Limb (tissue), 2 donors: ENCODE measurements at regions not wholly inside any gene's neighbourhood (a gene's known extent, or its start where the extent isn't known, plus 50 kb on each side); places are given as distances from the start of the nearest gene placed in this dataset.

Experiments
- DNase-seq, 2 donors: peaks; one replicate each; pipeline ENCODE4 v3.0.0-alpha.2; 2016; ENCODE audit errors: extremely low spot score in 2 of 2

DNA sequence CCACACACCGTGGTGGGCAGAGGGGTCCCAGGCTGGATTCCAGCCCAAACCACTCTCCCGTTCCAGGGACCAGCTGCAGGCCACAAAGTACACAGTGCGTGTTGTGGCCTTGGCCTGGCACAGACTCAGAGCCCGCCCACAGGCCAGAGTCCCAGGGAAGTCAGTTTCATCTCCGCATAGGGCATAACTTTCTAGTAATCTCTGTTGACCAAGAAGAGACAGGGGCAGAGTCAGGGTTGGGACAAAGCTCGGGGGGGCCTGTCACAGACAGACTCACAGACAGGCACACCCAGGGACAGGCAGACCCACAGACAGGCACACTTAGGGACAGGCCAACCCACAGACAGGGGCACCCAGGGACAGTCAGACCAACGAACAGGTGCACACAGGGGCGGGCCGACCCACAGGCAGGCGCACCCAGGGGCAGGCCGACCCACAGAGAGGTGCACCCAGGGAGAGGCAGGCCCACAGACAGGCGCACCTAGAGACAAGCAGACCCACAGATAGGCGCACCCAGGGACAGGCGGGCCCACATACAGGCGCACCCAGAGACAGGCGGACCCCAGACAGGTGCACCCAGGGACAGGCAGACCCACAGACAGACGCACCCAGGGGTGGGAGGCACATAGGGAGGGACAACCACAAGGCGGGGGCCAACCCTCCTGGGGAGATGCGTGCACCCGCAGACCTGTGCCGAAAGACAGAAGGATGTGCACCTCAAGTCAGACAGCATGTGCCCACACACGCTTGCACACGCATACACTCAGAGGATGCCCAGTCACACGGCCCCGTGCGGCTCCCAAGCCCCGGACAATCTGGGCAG lies 323.3 kb upstream of the RTL1 start:
- DNase-seq, result no peak

DNA sequence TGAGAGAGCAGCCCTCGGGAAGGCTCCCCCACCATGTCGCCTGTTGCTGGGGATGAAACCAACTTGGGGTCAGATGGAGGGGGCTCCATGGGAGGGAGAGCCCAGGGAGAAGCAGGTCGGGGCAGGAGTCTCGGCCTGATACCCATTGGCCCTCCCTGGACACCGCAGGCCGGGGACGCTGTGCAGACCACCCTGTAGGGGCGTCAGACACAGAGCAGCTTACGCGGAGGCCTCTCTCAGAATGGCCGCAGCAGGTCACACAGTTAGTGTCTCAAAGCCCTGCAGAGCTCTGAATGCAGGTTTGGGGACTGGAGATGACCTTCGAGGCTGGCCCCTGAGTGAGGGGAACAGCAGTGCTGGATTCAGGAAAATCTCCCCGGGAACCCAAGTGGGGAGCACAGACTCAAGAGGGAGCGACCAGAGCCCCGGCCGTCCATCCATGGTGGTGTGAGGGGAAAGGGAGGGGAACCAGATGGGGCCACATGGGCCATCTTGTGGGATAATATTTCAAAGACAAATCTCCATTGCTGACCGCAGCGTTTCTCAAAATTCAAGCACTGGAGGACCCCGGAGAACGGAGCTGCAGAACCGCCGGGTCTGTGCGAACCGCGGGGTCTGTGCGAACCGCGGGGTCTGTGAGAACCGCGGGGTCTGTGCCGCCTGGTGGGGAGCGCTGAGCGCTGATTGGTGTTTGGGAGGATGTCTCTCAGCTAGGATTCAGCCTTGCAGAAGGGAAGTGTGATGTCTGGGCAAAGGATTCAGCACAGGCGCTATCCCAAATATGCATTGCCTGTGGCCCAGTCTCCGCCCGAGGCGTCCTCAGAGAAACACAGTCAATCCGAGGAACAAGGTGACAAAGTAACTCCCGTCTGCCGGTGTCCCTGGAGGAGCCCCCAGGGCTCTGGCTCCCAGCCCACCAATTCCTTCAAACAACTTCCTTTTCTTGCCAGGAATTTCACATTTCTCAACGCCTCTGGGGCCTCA lies 324.4 kb upstream of the RTL1 start:
- DNase-seq, result no peak

DNA sequence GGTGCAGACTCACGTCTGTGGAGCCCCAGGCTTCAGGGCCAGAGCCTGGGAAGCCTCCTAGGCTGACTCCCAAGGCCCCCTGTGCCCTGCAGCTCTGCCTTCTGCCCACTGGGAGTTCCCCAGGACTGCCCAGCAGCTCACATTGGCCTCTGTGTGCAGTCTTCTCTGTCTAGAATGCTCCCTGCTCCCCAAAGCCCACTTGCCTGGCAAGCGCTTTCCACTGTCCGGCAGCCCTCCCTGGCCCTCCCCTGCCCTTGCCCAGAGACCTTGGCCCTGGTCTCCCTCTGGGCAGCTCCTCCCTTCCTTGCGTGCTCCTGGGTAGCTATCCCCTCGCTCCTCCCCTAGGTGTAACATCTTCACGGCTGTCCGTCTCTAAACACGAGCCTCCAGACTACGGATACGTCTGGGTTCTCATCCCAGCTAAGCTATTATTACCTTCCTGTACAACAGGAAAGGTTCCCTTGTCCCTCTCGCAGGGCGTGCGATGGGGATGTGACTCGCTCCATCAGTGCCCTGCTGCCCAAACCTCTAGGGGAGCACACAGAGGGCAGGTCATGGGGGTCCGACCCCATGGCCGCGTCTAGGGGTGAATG lies 325.5 kb upstream of the RTL1 start:
- no peak for DNase-seq

DNA sequence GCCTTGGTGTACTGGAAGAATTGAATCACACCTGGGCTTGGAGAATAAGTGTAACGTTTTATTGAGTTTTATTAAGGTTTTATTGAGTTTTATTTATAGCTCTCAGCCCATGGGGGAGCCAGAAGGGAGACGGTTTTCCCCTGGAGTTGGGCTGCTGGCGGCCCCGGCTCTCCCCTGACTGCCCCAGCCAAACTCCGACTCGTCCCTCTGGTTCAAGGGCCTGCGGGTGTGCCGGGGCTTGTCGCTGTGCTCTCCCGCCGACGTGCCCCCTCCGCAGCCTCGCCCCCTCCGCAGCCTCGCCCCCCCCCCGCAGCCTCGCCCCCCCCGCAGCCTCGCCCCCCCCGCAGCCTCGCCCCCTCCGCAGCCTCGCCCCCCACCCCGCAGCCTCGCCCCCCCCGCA lies 326.1 kb upstream of the RTL1 start:
- DNase-seq, result no peak

DNA sequence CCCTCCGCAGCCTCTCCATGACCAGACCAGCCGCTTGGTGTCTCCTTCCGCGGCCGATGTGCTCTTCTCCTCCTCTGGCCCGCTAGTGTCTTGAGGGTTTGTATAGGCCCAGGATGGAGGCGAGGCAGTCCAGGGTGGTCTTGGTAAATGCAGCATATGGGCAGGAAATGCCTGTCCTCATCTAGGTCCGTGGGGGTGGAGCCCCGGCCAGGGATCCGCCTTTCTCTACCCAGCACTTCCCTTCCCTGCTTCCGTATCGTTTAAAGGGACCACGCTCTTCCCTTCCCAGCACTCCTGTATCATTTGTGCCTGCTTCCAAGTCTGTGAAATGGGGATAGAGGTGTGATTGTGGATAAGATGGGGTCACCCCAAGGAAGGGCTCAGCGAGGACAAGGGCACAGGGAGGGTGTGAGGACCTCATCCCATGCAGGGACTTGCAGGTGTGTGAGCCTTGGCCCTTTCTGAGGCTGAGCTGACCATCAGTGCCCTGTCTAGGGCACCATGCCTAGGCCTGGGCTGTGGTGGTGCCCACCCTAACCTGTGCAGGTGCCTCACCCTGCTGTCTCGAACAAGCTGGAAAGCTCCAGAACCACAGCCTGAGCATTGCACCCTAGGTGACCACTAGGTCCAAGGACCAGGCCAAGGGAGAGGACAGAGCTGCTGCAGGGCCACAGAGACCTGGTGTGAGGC lies 326.8 kb upstream of the RTL1 start:
- DNase-seq, result no peak

DNA sequence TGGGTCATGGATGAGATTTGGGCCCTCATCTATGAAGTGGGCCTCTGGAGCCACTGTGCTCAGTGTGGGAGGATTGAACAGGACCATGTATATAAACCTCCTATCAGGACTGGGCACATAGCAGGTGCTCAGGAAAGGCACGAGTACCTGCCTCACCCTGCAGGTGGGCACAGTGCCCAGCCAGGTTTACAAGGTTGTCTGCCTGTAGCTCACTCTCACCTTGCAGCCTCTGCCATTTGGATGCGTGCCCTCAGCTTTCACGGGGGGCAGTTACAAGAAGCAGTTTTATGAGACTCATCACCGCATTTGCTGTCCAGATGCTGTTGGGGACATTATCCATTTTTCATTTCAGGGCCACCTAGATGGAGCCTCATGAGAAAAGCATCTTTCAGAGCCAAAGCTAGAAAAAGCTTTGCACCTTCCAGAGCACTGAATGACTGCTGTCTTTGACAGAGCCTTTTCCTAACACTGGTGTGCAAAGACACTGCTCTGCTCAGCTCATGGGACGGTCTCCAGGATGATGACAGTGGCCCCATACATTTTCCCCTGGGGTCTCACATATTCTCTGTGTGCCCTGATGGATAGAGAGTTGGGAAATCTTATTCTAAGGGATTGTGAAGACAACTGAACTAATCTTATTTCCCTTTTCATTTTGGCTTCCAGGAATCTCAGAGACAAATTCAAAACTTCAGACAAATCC lies 327.5 kb upstream of the RTL1 start:
- DNase-seq, result no peak

DNA sequence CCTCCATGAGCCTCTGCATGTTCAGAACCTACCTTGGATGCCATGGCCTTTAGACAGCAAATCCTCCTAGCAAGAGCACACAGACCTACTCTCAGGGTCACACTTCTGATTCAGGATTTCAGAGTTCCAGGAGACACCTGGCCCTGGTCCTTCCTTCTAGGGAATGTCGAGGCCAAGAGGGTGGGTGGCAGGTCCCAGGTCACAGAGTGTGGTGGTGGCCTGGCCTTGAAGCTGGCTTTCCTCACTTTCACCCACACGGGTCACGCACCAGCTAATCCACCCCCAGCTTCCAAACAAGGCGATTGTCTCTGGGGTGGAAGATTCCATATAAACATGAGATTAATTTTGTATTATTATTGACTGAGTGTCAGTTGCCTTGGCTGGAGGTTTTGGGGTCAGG lies 328.3 kb upstream of the RTL1 start:
- no peak for DNase-seq

DNA sequence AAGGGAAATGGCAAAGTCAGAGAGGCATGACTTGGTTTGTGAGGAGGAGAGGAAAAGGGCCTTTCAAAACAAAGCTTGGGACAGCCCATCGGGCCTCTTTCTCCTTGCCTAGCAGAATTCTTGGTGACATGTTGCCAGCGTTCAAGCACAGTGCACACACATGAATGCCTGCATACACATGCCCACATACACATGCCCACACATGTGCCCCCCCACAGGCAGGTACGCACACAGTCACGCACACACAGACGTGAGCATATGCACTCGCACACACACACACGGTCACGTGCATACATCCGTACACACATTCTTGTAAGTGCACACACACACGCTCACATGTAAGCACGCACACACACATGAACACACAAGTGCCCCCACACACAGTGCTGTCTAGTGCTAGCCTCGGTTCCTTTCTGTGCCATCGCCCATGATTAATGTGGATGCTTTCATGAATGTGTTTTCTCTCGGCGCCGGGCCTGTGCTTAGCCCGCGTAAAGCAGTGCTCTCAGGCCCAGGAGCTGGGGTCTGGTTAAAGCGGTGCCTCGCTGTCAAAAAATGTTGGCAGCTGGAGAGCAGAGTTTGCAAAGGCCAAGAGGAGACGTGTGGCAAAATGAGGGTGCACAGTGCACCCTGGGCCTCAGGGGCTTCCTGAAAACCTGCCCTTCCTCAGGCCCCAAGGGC lies 328.8 kb upstream of the DIO3 start:
- no peak for DNase-seq

DNA sequence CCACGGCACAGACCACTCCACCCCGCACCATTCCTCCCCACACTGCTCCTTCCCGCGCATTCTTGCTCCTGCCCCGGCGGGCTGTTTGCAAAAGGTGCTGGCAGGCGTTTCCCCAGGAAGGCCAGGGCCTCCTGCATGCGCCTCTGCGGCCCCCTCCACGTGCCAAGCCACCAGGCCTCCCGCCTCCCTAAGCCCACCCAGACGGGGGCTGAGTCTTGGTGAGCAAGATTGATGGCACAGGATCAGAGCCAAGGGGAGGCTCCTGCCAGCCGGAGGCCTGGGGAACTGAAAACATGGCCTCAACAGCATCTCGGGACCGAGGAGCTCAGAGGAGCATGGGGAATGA lies 328.3 kb upstream of the DIO3 start:
- DNase-seq, result peak in 1 of 2 donors; percentile 77

DNA sequence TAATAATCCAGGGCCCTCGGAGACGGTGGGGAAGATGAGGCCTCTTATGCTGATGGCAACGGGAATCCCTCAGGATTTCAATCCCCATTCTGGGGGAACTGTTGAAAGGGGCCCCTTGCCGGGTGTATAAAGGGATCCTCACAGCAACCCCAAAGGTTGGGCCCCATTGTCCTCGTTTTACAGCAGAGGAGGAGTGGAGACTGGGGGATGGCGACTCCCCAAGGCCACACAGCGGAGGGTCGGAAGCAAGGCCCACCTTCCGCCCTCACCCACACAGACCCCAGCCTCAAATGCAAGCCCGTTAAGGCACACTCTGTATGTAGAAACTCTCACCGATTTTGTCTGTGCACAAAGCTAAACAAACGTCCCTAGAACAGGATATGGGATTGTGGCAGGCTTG lies 327.9 kb upstream of the DIO3 start:
- DNase-seq, result no peak

DNA sequence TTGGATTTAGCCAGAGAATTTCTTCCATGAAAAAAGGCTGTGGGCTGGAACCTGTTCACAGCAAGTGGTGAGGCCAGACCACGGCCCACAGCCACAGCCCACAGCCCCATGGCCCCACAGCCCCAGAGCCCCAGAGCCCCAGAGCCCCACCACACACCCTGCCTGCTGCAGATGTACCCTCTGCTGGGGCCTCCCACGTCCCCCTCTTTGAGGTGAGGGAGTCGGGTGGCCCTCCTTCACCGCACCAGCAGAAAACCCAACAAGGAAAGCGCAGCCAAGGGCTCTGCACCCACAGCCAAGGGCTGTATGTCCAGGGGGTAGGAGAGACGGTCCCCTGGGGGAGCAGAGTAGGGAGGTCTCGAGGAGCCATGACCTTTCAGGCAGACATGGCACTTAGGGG lies 327.5 kb upstream of the DIO3 start:
- peak in 1 of 2 donors; percentile 42 for DNase-seq

DNA sequence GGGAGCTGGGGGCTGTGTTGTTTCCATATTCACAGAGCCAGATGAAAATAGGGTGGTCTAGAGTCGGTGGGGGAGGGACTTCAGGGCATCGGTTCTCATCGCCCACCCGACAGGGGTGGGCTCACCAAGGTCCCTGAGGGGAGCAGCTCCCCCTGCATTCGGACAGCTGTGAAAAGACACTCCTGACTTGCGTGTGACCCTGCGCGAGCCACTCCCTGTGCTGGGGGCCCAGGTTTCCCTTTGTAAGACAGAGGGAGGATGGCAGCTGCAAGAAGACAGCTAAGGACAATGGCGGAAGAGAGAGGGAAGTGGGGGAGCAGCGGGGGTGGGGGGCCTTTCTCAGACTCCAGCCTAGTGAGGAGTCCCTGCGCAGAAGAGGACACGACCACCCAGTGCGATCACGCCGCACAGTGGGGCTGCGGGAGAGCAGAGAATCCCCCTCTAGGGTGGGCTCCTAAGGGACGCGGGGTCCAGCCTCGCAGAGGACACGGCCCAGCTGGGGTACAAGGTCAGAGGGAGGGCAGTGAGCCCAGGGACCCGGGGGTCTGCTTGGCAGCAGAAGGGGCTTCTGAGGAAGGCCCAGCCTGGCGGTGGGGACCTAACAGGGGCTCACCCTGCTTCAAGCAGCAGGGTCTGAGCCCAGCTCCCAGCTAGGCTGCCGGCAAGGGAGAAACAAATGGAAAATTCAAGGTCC lies 326.9 kb upstream of the DIO3 start:
- DNase-seq, result peak in 1 of 2 donors; percentile 52

DNA sequence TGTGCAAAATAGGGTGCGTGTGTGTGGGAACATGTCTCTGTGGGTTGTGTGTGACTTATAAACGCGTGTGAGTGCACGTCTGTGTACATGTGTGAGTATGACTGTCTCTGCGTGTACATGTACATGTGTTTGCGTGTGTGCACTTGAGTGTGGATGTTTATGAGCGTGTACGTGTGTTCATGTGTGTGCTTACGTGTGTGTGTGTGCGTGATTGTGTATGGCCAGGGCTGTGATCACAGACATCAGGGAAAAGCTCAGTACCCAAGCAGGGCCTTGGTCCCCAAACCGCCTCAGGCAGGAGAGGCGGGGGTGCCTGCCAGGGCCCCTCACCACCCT lies 326.3 kb upstream of the DIO3 start:
- no peak for DNase-seq

DNA sequence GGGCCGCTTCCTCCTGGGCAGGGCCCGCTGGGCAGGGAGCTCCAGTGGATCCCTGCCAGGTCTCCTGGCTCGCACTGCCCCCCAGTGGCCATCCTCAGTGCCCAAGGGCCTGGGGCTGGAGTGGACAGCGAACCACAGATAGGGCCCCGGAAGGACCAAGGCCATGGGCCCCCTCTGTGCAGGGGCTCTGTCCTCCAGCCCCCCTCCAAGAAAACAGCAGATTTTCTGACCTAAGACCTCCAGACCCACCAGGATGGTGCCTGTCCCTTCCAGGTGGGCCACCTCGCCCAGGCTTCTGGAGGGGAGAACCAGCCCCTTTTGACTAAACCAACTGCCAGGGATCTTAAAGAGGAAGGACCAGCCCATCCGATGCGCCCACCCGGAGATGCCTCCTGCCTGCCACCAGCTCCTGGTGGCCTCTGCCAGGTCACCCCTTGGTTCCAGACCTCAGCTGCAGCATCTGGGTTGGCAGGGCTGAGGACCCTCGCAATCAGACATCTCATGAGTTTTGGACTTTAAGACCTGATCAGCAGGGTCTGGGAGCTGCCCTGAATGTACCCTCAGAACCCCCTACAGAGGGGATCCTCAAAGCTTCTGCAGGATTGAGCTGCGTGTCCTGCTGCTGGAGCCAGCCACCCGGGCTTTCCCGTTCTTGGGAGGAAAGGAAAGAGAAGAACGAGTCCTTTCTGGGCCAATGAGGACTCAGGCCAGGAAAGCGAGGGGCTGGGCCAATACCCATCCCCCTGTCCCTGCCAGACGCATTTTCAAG lies 325.8 kb upstream of the DIO3 start:
- DNase-seq, result peak in 1 of 2 donors; percentile 81

DNA sequence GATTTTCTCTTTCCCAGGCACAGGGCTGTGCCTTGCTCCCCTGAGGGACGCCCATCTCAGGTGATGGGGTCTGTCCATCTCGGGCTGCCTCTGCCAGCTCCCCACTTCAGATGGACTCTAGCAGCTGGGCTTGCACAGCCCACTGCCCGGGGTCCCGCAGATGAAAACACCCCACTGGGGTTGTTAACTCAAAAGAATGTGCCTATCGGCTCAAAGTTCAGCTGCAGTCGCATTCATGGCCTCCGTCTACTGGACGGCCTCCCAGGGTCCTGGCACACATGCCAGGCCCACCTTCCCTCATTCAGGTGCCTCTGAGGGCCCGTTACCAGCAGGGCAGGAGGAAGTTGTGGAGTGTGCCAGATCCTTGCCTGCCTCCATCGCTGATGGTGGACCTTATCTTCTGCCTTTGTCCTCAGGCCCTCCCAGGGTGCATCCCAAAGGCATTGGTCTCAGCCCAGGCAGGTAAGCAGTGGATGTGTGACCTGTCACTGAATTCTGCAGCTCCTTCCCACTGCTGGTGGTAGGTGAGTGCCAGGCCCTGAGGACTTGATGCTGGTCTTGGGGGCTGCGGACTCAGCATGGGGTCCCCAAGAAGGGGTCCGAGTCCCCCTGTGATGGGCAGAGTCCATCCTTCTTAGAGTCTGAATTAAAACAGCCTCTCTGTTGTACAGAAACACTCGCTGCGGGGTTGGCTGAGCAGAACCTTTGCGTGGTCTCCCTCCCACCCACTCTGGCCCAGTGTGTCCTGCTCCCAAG lies 324.6 kb upstream of the DIO3 start:
- DNase-seq, result no peak

DNA sequence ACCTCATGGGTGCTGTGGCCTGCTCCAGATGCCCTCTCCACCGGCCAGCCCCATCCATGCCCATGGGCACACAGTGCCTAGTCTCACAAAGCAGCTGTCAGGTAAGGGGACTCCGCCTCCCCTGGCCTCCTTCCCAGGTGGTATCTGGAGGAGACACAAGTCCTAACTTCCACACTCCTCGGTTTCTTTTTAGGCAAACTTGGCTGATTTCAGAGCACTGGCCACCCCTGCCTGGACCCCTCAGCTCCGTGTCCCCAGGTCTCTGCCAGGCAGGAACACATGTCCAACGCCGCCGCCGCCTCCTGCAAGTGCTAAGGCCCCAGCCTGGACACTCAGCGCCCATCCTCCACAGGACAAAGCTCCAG lies 324.1 kb upstream of the DIO3 start:
- DNase-seq, result no peak

DNA sequence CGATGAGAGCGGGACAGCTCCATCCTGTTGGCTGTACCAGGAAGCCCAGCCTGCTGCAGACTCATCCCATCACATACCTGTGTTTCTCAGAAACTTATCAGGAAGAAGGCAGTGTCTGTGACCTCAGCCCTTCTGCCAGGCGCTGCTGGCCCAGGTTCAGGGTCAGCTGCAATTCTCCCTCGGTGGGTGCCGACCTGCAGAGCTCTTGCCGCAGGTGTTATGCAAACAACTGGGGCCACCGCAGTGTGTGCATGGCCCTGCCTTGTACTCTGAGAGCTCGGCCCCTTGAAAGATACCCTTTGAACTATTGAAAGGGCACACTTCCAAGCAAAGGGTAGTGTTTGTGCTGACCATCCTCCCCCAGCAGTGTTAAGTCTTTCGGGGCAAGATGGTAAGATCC lies 322.2 kb upstream of the DIO3 start:
- no peak for DNase-seq

DNA sequence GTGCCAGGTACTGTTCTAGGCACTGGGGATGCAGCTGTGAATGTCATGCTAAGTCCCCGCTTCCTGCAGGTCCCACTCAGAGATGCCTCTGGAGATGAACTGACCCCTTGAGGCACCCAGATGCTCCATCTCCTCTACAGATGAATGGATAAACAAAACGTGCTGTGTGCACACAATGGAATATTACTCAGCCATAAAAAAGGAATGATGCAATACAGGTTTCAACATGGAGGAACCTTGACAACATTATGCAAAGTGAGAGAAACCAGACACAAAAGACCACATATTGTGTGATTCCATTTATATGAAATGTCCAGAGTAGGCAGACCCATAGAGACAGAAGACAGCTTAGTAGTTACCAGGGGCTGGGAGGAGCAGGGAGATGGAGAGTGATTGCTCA lies 320.1 kb upstream of the DIO3 start:
- DNase-seq, result no peak
